ENCODE measurements at regions not wholly inside any gene's neighbourhood (a gene's known extent, or its start where the extent isn't known, plus 50 kb on each side); places are given as distances from the start of the nearest gene placed in this dataset.

- TF ChIP-seq CTCF (conservative IDR thresholded peaks at IDR 0.05) (no peak), EZH2 (IDR thresholded peaks at IDR 0.05; ENCODE audit: low read depth) (no peak)
These were observed 225.8 kb upstream of the CDH18 start for GRCh38 chr5:20213803-20214202.

Data from PC-9 (cell line).